ENCODE measurements at regions not wholly inside any gene's neighbourhood (a gene's known extent, or its start where the extent isn't known, plus 50 kb on each side); places are given as distances from the start of the nearest gene placed in this dataset.

DNA sequence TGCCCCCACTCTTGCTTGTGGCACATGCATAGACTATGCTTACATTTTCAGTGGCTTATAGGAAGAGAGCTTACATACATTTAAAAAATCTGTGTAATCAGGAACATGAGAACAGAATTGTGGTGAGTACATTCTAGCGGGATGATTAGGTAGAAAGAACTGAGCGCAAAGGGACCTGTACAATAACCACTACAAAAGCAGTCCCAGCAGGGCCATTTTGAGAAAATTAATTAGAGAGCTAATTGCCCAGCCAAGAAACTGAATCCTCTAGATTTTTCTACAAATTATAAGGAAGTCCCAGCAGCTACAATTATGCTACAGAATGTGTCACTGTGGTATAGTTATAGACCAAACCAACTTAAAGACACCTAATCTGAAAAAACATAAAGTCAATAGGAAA, 105.6 kb upstream of the TNFAIP3 start:
- TF ChIP-seq, protein P1, sequence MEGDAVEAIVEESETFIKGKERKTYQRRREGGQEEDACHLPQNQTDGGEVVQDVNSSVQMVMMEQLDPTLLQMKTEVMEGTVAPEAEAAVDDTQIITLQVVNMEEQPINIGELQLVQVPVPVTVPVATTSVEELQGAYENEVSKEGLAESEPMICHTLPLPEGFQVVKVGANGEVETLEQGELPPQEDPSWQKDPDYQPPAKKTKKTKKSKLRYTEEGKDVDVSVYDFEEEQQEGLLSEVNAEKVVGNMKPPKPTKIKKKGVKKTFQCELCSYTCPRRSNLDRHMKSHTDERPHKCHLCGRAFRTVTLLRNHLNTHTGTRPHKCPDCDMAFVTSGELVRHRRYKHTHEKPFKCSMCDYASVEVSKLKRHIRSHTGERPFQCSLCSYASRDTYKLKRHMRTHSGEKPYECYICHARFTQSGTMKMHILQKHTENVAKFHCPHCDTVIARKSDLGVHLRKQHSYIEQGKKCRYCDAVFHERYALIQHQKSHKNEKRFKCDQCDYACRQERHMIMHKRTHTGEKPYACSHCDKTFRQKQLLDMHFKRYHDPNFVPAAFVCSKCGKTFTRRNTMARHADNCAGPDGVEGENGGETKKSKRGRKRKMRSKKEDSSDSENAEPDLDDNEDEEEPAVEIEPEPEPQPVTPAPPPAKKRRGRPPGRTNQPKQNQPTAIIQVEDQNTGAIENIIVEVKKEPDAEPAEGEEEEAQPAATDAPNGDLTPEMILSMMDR (IDR thresholded peaks at IDR 0.05), result no peak
- Histone ChIP-seq H3K4me2 (ENCODE audit: low read length) (no peak overlapping the region), H3K27ac (no peak overlapping the region), H3K4me1 (no peaks in the 10 kb centered on the region), H3K9ac (no peak overlapping the region), H3K79me2 (no peaks in the 10 kb centered on the region), H3K27me3 (ENCODE audit: control insufficient read depth, insufficient read depth, low read length) (no peaks in the 10 kb centered on the region), H2AFZ (no peak overlapping the region), H3K9me3 (ENCODE audit: control insufficient read depth, low read length) (no peaks in the 10 kb centered on the region), H3K36me3 (ENCODE audit: control insufficient read depth, insufficient read depth, low read length) (no peaks in the 10 kb centered on the region), H3K4me3 (ENCODE audit: low read depth, low read length) (no peak overlapping the region)

DNA sequence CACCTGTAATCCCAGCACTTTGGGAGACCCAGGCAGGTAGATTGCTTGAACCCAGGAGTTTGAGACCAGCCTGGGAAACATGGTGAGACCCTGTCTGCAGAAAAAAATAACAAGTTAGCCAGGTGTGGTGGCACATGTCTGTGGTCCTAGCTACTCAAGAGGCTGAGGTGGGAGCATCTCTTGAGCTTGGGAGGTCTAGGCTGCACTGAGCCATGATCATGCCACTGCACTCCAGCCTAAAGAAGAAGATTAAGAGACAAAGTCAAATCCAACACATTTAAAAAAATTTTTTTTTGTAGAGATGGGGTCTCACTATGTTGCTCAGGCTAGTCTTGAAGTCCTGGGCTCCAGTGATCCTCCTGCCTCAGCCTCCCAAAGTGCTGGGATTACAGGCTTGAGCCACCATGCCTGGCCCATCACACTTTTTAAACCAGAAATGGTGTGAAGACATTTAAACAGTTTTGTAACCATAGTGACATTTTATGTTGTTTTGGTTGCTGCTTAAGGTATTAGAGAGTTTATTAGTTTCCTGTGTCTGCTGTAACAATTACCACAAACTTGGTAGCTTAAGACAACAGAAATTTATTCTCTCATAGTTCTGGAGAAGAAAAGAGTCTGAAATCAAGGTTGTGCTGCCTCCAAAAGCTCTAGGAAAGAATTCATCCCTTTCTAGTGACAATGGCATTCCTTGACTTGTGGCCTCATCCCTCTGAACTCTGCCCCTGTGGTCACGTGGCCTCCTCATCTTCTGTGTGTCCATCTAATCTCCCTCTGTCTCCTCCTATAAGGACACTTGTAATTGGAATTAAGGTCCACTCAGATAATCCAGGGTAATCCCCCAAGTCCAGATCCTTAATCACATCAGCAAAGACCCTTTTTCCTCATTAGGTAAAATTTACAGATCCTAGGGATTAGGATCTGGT, 104.6 kb upstream of the TNFAIP3 start:
- no peaks in the 10 kb centered on the region for H3K36me3 ChIP-seq (ENCODE audit: control insufficient read depth, insufficient read depth, low read length)
- no peak overlapping the region for H2AFZ ChIP-seq
- H3K4me2 ChIP-seq (ENCODE audit: low read length), result no peak overlapping the region
- TF ChIP-seq, protein P1 (IDR thresholded peaks at IDR 0.05), result no peak
- H3K9me3 ChIP-seq (ENCODE audit: control insufficient read depth, low read length), result no peaks in the 10 kb centered on the region
- H3K9ac ChIP-seq, result no peak overlapping the region
- H3K79me2 ChIP-seq, result no peaks in the 10 kb centered on the region
- H3K4me3 ChIP-seq (ENCODE audit: low read depth, low read length), result no peak overlapping the region
- H3K27me3 ChIP-seq (ENCODE audit: control insufficient read depth, insufficient read depth, low read length), result no peaks in the 10 kb centered on the region
- H3K27ac ChIP-seq, result no peak overlapping the region
- H3K4me1 ChIP-seq, result no peaks in the 10 kb centered on the region

DNA sequence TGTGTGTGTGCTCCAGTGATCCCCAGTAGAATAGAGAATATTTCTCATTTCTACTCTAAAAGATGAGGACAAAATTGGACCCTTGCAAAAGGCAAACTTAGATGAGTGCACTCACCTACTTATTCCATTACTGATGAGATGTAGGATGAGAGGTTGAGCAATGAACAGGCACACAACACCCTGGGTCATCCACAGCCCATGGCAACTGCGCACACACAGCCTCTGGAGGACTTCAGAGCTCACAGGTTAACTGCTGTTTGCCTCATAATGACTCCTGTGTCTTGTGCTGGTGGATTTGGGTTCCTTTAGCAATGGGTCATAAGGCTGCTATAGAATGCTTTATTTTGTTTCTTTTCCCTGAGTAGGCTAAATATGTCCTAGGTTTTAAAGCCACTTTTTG, 103.6 kb upstream of the TNFAIP3 start:
- H3K36me3 ChIP-seq (ENCODE audit: control insufficient read depth, insufficient read depth, low read length), result no peaks in the 10 kb centered on the region
- H3K4me3 ChIP-seq (ENCODE audit: low read depth, low read length), result no peak overlapping the region
- no peaks in the 10 kb centered on the region for H3K79me2 ChIP-seq
- H3K4me1 ChIP-seq, result no peaks in the 10 kb centered on the region
- no peak overlapping the region for H2AFZ ChIP-seq
- H3K9me3 ChIP-seq (ENCODE audit: control insufficient read depth, low read length), result no peaks in the 10 kb centered on the region
- H3K27ac ChIP-seq, result no peak overlapping the region
- H3K27me3 ChIP-seq (ENCODE audit: control insufficient read depth, insufficient read depth, low read length), result no peaks in the 10 kb centered on the region
- TF ChIP-seq, protein P1 (IDR thresholded peaks at IDR 0.05), result no peak
- no peak overlapping the region for H3K4me2 ChIP-seq (ENCODE audit: low read length)
- no peak overlapping the region for H3K9ac ChIP-seq

DNA sequence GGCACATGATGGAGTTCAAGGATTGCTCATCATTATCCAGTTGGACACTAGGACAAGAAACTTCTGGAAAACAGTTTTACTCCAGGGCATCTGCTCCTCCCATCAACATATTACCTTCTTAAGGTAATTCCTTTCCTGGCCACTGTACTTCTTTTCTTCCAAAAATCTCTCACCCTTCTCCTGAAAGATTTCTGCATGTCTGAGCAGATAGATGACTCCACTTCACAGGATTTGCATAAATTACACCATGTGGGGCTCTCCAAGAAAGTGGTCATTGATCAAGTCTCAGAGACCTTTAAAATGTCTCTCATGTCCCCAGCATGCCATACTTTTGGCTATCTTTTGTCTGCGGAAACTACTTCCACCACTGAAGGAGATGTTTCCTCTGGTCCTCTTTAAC, 103.2 kb upstream of the TNFAIP3 start:
- no peak overlapping the region for H2AFZ ChIP-seq
- no peaks in the 10 kb centered on the region for H3K9me3 ChIP-seq (ENCODE audit: control insufficient read depth, low read length)
- H3K9ac ChIP-seq, result no peak overlapping the region
- TF ChIP-seq, protein P1 (IDR thresholded peaks at IDR 0.05), result no peak
- no peak overlapping the region for H3K4me3 ChIP-seq (ENCODE audit: low read depth, low read length)
- H3K4me2 ChIP-seq (ENCODE audit: low read length), result no peak overlapping the region
- H3K27me3 ChIP-seq (ENCODE audit: control insufficient read depth, insufficient read depth, low read length), result no peaks in the 10 kb centered on the region
- no peaks in the 10 kb centered on the region for H3K36me3 ChIP-seq (ENCODE audit: control insufficient read depth, insufficient read depth, low read length)
- H3K4me1 ChIP-seq, result no peaks in the 10 kb centered on the region
- H3K79me2 ChIP-seq, result no peaks in the 10 kb centered on the region
- H3K27ac ChIP-seq, result no peak overlapping the region

DNA sequence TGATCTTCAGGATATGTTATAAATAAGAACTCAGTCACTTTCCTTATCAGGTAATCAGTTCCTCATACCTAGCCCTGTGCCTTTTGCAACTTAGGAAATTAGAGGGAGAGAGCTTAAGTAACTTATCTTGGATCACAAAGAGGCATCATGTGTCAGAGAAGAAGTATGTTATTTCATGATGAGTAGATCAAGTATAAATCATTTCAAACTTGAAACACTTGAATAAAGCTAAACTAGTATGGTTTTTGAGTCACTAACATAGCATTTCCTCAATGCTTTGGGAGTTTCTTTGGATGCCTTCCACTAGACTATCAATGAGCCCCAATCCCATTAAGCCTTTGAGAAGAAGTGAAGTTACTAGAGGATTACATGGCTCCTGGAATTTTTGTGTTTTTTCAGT, 102.6 kb upstream of the TNFAIP3 start:
- Histone ChIP-seq H3K4me3 (ENCODE audit: low read depth, low read length) (no peak overlapping the region), H3K4me1 (no peaks in the 10 kb centered on the region), H3K9ac (no peak overlapping the region), H3K79me2 (no peaks in the 10 kb centered on the region), H2AFZ (no peak overlapping the region), H3K27me3 (ENCODE audit: control insufficient read depth, insufficient read depth, low read length) (no peaks in the 10 kb centered on the region), H3K9me3 (ENCODE audit: control insufficient read depth, low read length) (no peaks in the 10 kb centered on the region), H3K36me3 (ENCODE audit: control insufficient read depth, insufficient read depth, low read length) (no peaks in the 10 kb centered on the region), H3K27ac (no peak overlapping the region), H3K4me2 (ENCODE audit: low read length) (no peak overlapping the region)
- TF ChIP-seq, protein P1 (IDR thresholded peaks at IDR 0.05), result no peak
